ENCODE measurements at regions not wholly inside any gene's neighbourhood (a gene's known extent, or its start where the extent isn't known, plus 50 kb on each side); places are given as distances from the start of the nearest gene placed in this dataset.

GRCh38 chr15:60183366-60183765 is 179.3 kb downstream of the FOXB1 start:
- no peak overlapping the region for H3K4me3 ChIP-seq (ENCODE audit: low read depth, low read length)
- no peaks in the 10 kb centered on the region for H3K36me3 ChIP-seq (ENCODE audit: control insufficient read depth, insufficient read depth, low read length)
- DNase-seq (ENCODE audit: low read depth): no peak
- TF ChIP-seq CTCF (IDR thresholded peaks at IDR 0.05; ENCODE audit: insufficient read depth, low read length, poor library complexity, severe bottlenecking): no peak
- no peaks in the 10 kb centered on the region for H3K27me3 ChIP-seq (ENCODE audit: control insufficient read depth, insufficient read depth, low read length)

GRCh38 chr15:60184579-60184978 is 180.5 kb downstream of the FOXB1 start:
- Histone ChIP-seq H3K36me3 (ENCODE audit: control insufficient read depth, insufficient read depth, low read length) (no peaks in the 10 kb centered on the region), H3K4me3 (ENCODE audit: low read depth, low read length) (no peak overlapping the region), H3K27me3 (ENCODE audit: control insufficient read depth, insufficient read depth, low read length) (no peaks in the 10 kb centered on the region)
- no peak for TF ChIP-seq CTCF (IDR thresholded peaks at IDR 0.05; ENCODE audit: insufficient read depth, low read length, poor library complexity, severe bottlenecking)
- DNase-seq (ENCODE audit: low read depth): no peak

GRCh38 chr15:60191016-60191415 is 186.9 kb downstream of the FOXB1 start:
- Histone ChIP-seq H3K27me3 (ENCODE audit: control insufficient read depth, insufficient read depth, low read length) (no peaks in the 10 kb centered on the region), H3K36me3 (ENCODE audit: control insufficient read depth, insufficient read depth, low read length) (no peaks in the 10 kb centered on the region), H3K4me3 (ENCODE audit: low read depth, low read length) (no peak overlapping the region)
- no peak for DNase-seq (ENCODE audit: low read depth)
- no peak for TF ChIP-seq CTCF (IDR thresholded peaks at IDR 0.05; ENCODE audit: insufficient read depth, low read length, poor library complexity, severe bottlenecking)

GRCh38 chr15:60191821-60192220 is 187.7 kb downstream of the FOXB1 start:
- no peaks in the 10 kb centered on the region for H3K27me3 ChIP-seq (ENCODE audit: control insufficient read depth, insufficient read depth, low read length)

GRCh38 chr15:60195611-60196010 is 191.5 kb downstream of the FOXB1 start:
- no peaks in the 10 kb centered on the region for H3K27me3 ChIP-seq (ENCODE audit: control insufficient read depth, insufficient read depth, low read length)
- no peak for DNase-seq (ENCODE audit: low read depth)
- no peak for TF ChIP-seq CTCF (IDR thresholded peaks at IDR 0.05; ENCODE audit: insufficient read depth, low read length, poor library complexity, severe bottlenecking)

More at GRCh38 chr15:60191821-60192220, 187.7 kb downstream of the FOXB1 start:
- Histone ChIP-seq H3K4me3 (ENCODE audit: low read depth, low read length) (no peak overlapping the region), H3K36me3 (ENCODE audit: control insufficient read depth, insufficient read depth, low read length) (no peaks in the 10 kb centered on the region)
- no peak for TF ChIP-seq CTCF (IDR thresholded peaks at IDR 0.05; ENCODE audit: insufficient read depth, low read length, poor library complexity, severe bottlenecking)
- no peak for DNase-seq (ENCODE audit: low read depth)

GRCh38 chr15:60204131-60204885 is 193.5 kb downstream of the ANXA2 start:
- Histone ChIP-seq H3K27me3 (ENCODE audit: control insufficient read depth, insufficient read depth, low read length) (no peaks in the 10 kb centered on the region), H3K4me3 (ENCODE audit: low read depth, low read length) (no peak overlapping the region), H3K36me3 (ENCODE audit: control insufficient read depth, insufficient read depth, low read length) (no peaks in the 10 kb centered on the region)
- TF ChIP-seq CTCF (IDR thresholded peaks at IDR 0.05; ENCODE audit: insufficient read depth, low read length, poor library complexity, severe bottlenecking): no peak
- no peak for DNase-seq (ENCODE audit: low read depth)

More at GRCh38 chr15:60195611-60196010, 191.5 kb downstream of the FOXB1 start:
- H3K36me3 ChIP-seq (ENCODE audit: control insufficient read depth, insufficient read depth, low read length): no peaks in the 10 kb centered on the region
- no peak overlapping the region for H3K4me3 ChIP-seq (ENCODE audit: low read depth, low read length)

Measured in kidney epithelial cell (primary cell).